OCI-LY3 (cell line): ENCODE measurements at regions not wholly inside any gene's neighbourhood (a gene's known extent, or its start where the extent isn't known, plus 50 kb on each side); places are given as distances from the start of the nearest gene placed in this dataset.

ENCODE experiments used
- H2AFZ ChIP-seq: fragments of 200-600, 300-600 bp; shearing (Covaris generic); 2 replicates; pipeline ENCODE4 v1.6.0; 2014; ENCODE audit warnings: antibody characterized with exemption, low read depth, low read length
- H3K27ac ChIP-seq: fragments of 200-600, 300-600 bp; sonication (generic); 2 replicates; pipeline ENCODE4 v1.5.1; 2014; ENCODE audit warnings: mild to moderate bottlenecking, low read length, moderate library complexity, mixed read lengths
- H3K27me3 ChIP-seq: fragments of 200-600, 300-600 bp; sonication (generic); 2 replicates; pipeline ENCODE4 v1.6.1; 2014; ENCODE audit warnings: low read depth, low read length, mixed read lengths
- H3K36me3 ChIP-seq: fragments of 200-600, 300-600 bp; sonication (generic); replicated peaks from 2 replicates; pipeline ENCODE3; 2014; ENCODE audit warnings: low read depth, low read length, mixed read lengths
- H3K4me1 ChIP-seq: fragments of 300-600, 200-600 bp; sonication (generic); 2 replicates; pipeline ENCODE4 v1.6.1; 2014; ENCODE audit warnings: low read length, mixed read lengths
- H3K4me2 ChIP-seq: fragments of 200-600, 300-600 bp; sonication (generic); 2 replicates; pipeline ENCODE4 v1.6.1; 2014; ENCODE audit warnings: low read length, mixed read lengths
- H3K4me3 ChIP-seq: fragments of 300-600, 200-600 bp; sonication (generic); 2 replicates; pipeline ENCODE4 v1.5.1; 2014; ENCODE audit warnings: antibody characterized with exemption, mild to moderate bottlenecking, low read length, moderate library complexity
- H3K79me2 ChIP-seq: fragments of 300-600, 200-600 bp; shearing (Covaris generic); 2 replicates; pipeline ENCODE4 v1.6.1; 2014; ENCODE audit warnings: mild to moderate bottlenecking, low read length, mixed read lengths
- H3K9ac ChIP-seq: fragments of 300-600, 200-600 bp; shearing (Covaris generic); 2 replicates; pipeline ENCODE4 v1.6.0; 2014; ENCODE audit warnings: mild to moderate bottlenecking, low read length, moderate library complexity
- H3K9me3 ChIP-seq: fragments of 200-600, 300-600 bp; shearing (Covaris generic); 2 replicates; pipeline ENCODE4 v1.6.1; 2014; ENCODE audit warnings: low read length, mixed read lengths; ENCODE audit not compliant: insufficient read depth
- H4K20me1 ChIP-seq: fragments of 200-600, 300-600 bp; sonication (generic); 2 replicates; pipeline ENCODE4 v1.6.1; 2016; ENCODE audit warnings: low read length, mixed read lengths; ENCODE audit not compliant: insufficient read depth
- CTCF ChIP-seq: fragments of 200-600, 300-600 bp; sonication (generic); IDR thresholded peaks from 2 replicates; pipeline ENCODE4 v1.5.1; 2014; ENCODE audit warnings: antibody characterized with exemption, low read length, low read depth
- EZH2phosphoT487 ChIP-seq: fragments of 200-600 bp; shearing (Covaris generic); IDR thresholded peaks from 2 replicates; pipeline ENCODE4 v1.6.1; 2018; ENCODE audit warnings: antibody characterized with exemption, mixed run types, low read depth

- H3K9me3 ChIP-seq = no peaks in the 10 kb centered on the region
- H3K36me3 ChIP-seq = no peaks in the 10 kb centered on the region
- H2AFZ ChIP-seq = no peak overlapping the region
- H3K9ac ChIP-seq = no peak overlapping the region
- no peak overlapping the region for H3K4me2 ChIP-seq
- H3K79me2 ChIP-seq = no peaks in the 10 kb centered on the region
- no peaks in the 10 kb centered on the region for H4K20me1 ChIP-seq
- no peaks in the 10 kb centered on the region for H3K4me1 ChIP-seq
- no peak overlapping the region for H3K27ac ChIP-seq
- H3K27me3 ChIP-seq = no peaks in the 10 kb centered on the region; the same call in 1 of the 2 replicates
- TF ChIP-seq EZH2phosphoT487 (no peak), CTCF (no peak)
- H3K4me3 ChIP-seq = no peak overlapping the region
Measured at GRCh38 chr10:6823770-6824169, 243.7 kb upstream of the PRKCQ start.

GRCh38 chr10:6819301-6819700 is 239.2 kb upstream of the PRKCQ start:
- Histone ChIP-seq H2AFZ (no peak overlapping the region), H4K20me1 (no peaks in the 10 kb centered on the region), H3K9ac (no peak overlapping the region), H3K9me3 (no peaks in the 10 kb centered on the region), H3K27ac (no peak overlapping the region), H3K4me3 (no peak overlapping the region), H3K4me1 (no peaks in the 10 kb centered on the region), H3K79me2 (no peaks in the 10 kb centered on the region), H3K36me3 (no peaks in the 10 kb centered on the region), H3K4me2 (no peak overlapping the region), H3K27me3 (no peaks in the 10 kb centered on the region; the same call in 1 of the 2 replicates)
- TF ChIP-seq CTCF (no peak), EZH2phosphoT487 (no peak)

- Histone ChIP-seq H3K27me3 (no peaks in the 10 kb centered on the region; the same call in 1 of the 2 replicates), H2AFZ (no peak overlapping the region), H3K4me3 (no peak overlapping the region), H3K27ac (no peak overlapping the region), H4K20me1 (no peaks in the 10 kb centered on the region), H3K36me3 (no peaks in the 10 kb centered on the region), H3K9me3 (no peaks in the 10 kb centered on the region), H3K9ac (no peak overlapping the region), H3K4me2 (no peak overlapping the region), H3K79me2 (no peaks in the 10 kb centered on the region), H3K4me1 (no peaks in the 10 kb centered on the region)
- TF ChIP-seq EZH2phosphoT487 = no peak
- TF ChIP-seq CTCF = no peak
Measured at GRCh38 chr10:6817770-6818169, 237.7 kb upstream of the PRKCQ start.

GRCh38 chr10:6815346-6815745 is 235.3 kb upstream of the PRKCQ start:
- no peaks in the 10 kb centered on the region for H3K79me2 ChIP-seq
- H4K20me1 ChIP-seq = no peaks in the 10 kb centered on the region
- no peak overlapping the region for H3K9ac ChIP-seq
- TF ChIP-seq CTCF (no peak), EZH2phosphoT487 (no peak)
- no peak overlapping the region for H2AFZ ChIP-seq
- H3K27me3 ChIP-seq = no peaks in the 10 kb centered on the region; the same call in 1 of the 2 replicates
- H3K9me3 ChIP-seq = no peaks in the 10 kb centered on the region
- H3K4me1 ChIP-seq = no peaks in the 10 kb centered on the region
- no peak overlapping the region for H3K4me3 ChIP-seq
- no peak overlapping the region for H3K27ac ChIP-seq
- no peak overlapping the region for H3K4me2 ChIP-seq
- H3K36me3 ChIP-seq = no peaks in the 10 kb centered on the region
